ENCODE measurements at regions not wholly inside any gene's neighbourhood (a gene's known extent, or its start where the extent isn't known, plus 50 kb on each side); places are given as distances from the start of the nearest gene placed in this dataset.
A peak's percentile ranks its signal among the peaks of the same experiment; 100 is the strongest.

GRCh38 chr2:18503376-18504228 lies 56.9 kb downstream of the RDH14 start:
- Histone ChIP-seq H3K36me3 (no peaks in the 10 kb centered on the region), H3K9me3 (replicated peaks) (no peaks in the 10 kb centered on the region), H3K4me3 (no peak overlapping the region), H3K27me3 (no peaks in the 10 kb centered on the region), H3K4me1 (peaks cover 23% of the 10 kb centered on the region), H3K27ac (no peak overlapping the region)
- DNase-seq = peak; percentile 55 to 80

DNA sequence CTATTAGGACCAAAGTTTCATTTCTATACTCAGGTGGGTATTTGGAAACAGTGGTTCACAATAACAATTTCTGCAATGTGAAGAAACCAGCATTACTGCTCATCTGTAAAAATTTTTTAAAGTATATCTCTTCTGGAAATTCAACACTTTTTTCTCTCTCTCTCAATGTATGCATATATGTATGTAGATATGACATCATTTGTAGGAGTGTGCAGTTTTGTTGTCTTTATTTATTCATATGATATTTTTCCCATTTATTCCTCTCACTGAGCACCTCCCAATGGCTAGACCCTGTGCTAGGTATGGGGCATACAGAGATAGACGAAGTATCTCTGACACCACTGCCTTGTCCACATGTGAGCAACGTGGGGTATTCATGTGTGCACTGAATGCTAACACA lies 58.3 kb downstream of the RDH14 start:
- DNase-seq = no peak
- Histone ChIP-seq H3K4me3 (no peak overlapping the region), H3K36me3 (no peaks in the 10 kb centered on the region), H3K9me3 (replicated peaks) (no peaks in the 10 kb centered on the region), H3K4me1 (peaks cover 28% of the 10 kb centered on the region), H3K27ac (no peak overlapping the region), H3K27me3 (no peaks in the 10 kb centered on the region)

GRCh38 chr2:18501729-18502128 lies 58.7 kb downstream of the RDH14 start:
- DNase-seq = no peak
- no peaks in the 10 kb centered on the region for H3K36me3 ChIP-seq
- H3K4me1 ChIP-seq = peaks cover 31% of the 10 kb centered on the region
- H3K4me3 ChIP-seq = no peak overlapping the region
- no peaks in the 10 kb centered on the region for H3K9me3 ChIP-seq (replicated peaks)
- peak overlapping the region; percentile 31 for H3K27ac ChIP-seq
- H3K27me3 ChIP-seq = no peaks in the 10 kb centered on the region

- no peaks in the 10 kb centered on the region for H3K27me3 ChIP-seq
- no peak overlapping the region for H3K4me3 ChIP-seq
- H3K9me3 ChIP-seq (replicated peaks) = no peaks in the 10 kb centered on the region
- peak overlapping the region; percentile 31 for H3K27ac ChIP-seq
- H3K36me3 ChIP-seq = no peaks in the 10 kb centered on the region
- H3K4me1 ChIP-seq = peaks cover 37% of the 10 kb centered on the region
- DNase-seq = peak in 1 of 2 experiments; percentile 66
These were observed 59.3 kb downstream of the RDH14 start for GRCh38 chr2:18501156-18501555.

GRCh38 chr2:18500333-18500732 lies 60.1 kb downstream of the RDH14 start:
- H3K9me3 ChIP-seq (replicated peaks) = no peaks in the 10 kb centered on the region

GRCh38 chr2:18498531-18498930 lies 61.9 kb downstream of the RDH14 start:
- Histone ChIP-seq H3K4me3 (no peak overlapping the region), H3K36me3 (no peaks in the 10 kb centered on the region), H3K27me3 (no peaks in the 10 kb centered on the region), H3K9me3 (replicated peaks) (no peaks in the 10 kb centered on the region), H3K4me1 (peaks cover 41% of the 10 kb centered on the region), H3K27ac (no peak overlapping the region)
- peak in 1 of 2 experiments; percentile 32 for DNase-seq

More at GRCh38 chr2:18500333-18500732, 60.1 kb downstream of the RDH14 start:
- Histone ChIP-seq H3K36me3 (no peaks in the 10 kb centered on the region), H3K27me3 (no peaks in the 10 kb centered on the region), H3K27ac (no peak overlapping the region), H3K4me3 (no peak overlapping the region), H3K4me1 (peaks cover 41% of the 10 kb centered on the region)
- peak in 1 of 2 experiments; percentile 62 for DNase-seq

- Histone ChIP-seq H3K4me3 (no peak overlapping the region), H3K36me3 (no peaks in the 10 kb centered on the region), H3K27ac (peak overlapping the region; percentile 16; the same call in 1 of the 2 replicates), H3K9me3 (replicated peaks) (no peaks in the 10 kb centered on the region), H3K27me3 (no peaks in the 10 kb centered on the region), H3K4me1 (peaks cover 36% of the 10 kb centered on the region)
- peak; percentile 53 to 86 for DNase-seq
These were observed 63.9 kb downstream of the RDH14 start for GRCh38 chr2:18496516-18496915.

DNA sequence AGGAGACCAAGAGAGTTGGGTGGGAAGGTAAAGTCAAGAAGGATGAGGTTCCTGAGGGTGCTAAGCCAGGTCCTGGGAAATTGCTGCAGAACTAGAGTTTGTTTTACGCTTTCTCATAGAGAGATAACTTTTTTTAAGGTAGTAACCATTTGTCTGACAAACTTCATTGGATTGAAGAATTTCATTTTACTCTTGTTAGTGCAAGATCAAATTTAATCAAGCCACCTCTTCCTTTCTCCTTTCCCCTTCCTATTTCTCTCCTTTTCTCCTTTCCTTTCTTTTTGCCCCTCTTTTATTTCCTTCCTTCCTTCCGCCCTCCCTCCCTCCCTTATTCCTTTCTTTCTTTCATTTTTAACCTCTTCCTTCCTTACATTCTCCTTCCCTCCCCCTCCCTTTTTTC lies 65.4 kb downstream of the RDH14 start:
- no peak for DNase-seq
- Histone ChIP-seq H3K36me3 (no peaks in the 10 kb centered on the region), H3K9me3 (replicated peaks) (no peaks in the 10 kb centered on the region), H3K27ac (no peak overlapping the region), H3K4me1 (peaks cover 22% of the 10 kb centered on the region), H3K4me3 (no peak overlapping the region), H3K27me3 (no peaks in the 10 kb centered on the region)

- no peak overlapping the region for H3K4me3 ChIP-seq
- no peaks in the 10 kb centered on the region for H3K9me3 ChIP-seq (replicated peaks)
- no peaks in the 10 kb centered on the region for H3K27me3 ChIP-seq
- no peaks in the 10 kb centered on the region for H3K36me3 ChIP-seq
- no peak overlapping the region for H3K27ac ChIP-seq
- peaks cover 13% of the 10 kb centered on the region for H3K4me1 ChIP-seq
- no peak for DNase-seq
These were observed 67.7 kb downstream of the RDH14 start for GRCh38 chr2:18492721-18493120.

GRCh38 chr2:18491577-18491976 lies 68.9 kb downstream of the RDH14 start:
- H3K9me3 ChIP-seq (replicated peaks) = no peaks in the 10 kb centered on the region
- H3K36me3 ChIP-seq = no peaks in the 10 kb centered on the region
- no peak for DNase-seq
- H3K27me3 ChIP-seq = no peaks in the 10 kb centered on the region
- H3K4me3 ChIP-seq = no peak overlapping the region
- no peak overlapping the region for H3K27ac ChIP-seq
- H3K4me1 ChIP-seq = peaks cover 8% of the 10 kb centered on the region

GRCh38 chr2:18490901-18491300 lies 69.6 kb downstream of the RDH14 start:
- peaks cover 1% of the 10 kb centered on the region for H3K4me1 ChIP-seq
- no peak overlapping the region for H3K27ac ChIP-seq
- no peak for DNase-seq
- no peaks in the 10 kb centered on the region for H3K9me3 ChIP-seq (replicated peaks)
- H3K36me3 ChIP-seq = no peaks in the 10 kb centered on the region
- no peak overlapping the region for H3K4me3 ChIP-seq
- H3K27me3 ChIP-seq = no peaks in the 10 kb centered on the region

DNA sequence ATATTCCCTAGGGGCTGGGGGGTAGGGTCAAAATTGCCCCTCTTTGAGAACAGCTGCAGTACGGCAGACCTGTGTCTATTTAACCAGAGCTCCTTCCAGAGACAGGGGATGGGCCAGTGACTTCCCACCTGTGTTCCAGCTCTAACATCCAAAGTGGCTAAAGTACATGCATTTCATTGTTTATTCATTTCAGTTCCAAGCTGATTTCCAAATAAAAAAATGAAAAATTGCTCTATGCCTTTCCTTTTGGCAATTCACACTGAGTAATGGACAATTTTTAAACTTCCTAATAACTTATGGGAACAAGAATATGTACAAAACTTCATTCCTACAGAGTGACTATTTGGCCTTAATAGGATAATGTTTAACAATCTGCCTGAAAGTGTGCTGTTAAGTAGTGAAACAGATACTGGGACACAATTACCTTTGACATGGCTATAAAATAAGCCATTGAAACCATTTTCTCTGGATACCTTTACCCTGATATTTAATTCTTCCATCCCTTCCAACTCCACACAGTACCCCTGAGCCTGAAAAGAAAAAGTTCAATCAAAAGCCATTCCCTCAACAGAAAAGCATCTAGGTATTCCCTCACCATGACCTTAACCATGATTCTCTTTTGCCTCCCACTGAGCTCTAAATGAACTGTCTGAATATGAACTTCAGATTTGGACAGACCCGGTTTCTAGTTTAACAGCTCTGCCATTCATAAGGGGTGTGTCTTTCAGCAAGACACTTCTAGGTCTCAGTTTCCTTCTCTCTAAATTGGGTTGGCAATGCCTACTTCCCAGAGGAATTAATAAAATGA lies 73.1 kb downstream of the RDH14 start:
- no peak for DNase-seq
- H3K4me3 ChIP-seq = no peak overlapping the region
- H3K27ac ChIP-seq = no peak overlapping the region
- H3K36me3 ChIP-seq = no peaks in the 10 kb centered on the region
- H3K9me3 ChIP-seq (replicated peaks) = no peaks in the 10 kb centered on the region
- H3K27me3 ChIP-seq = no peaks in the 10 kb centered on the region
- no peaks in the 10 kb centered on the region for H3K4me1 ChIP-seq

GRCh38 chr2:18484625-18485024 lies 75.8 kb downstream of the RDH14 start:
- H3K36me3 ChIP-seq = no peaks in the 10 kb centered on the region
- DNase-seq = no peak
- H3K4me1 ChIP-seq = no peaks in the 10 kb centered on the region
- H3K9me3 ChIP-seq (replicated peaks) = no peaks in the 10 kb centered on the region
- no peak overlapping the region for H3K4me3 ChIP-seq
- H3K27me3 ChIP-seq = no peaks in the 10 kb centered on the region
- H3K27ac ChIP-seq = no peak overlapping the region

DNA sequence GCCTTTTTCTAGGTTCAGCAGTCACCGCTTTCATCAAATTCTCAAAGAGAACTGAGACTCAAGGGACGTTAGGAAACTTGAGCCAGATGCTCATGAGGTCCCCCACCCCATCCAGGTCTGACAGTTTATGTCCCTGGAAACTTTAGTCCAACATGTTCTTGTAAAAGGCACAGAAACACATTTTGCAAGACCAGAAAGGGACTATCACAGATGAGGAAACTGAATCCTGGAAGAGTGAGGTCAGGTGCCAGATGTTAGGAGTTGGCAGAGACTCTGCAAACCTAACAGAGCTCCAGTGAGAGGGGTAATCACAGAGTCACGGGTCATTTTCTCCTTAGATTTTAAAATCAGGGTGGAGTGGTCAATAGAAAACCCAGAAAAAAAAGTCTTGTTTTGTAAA lies 76.6 kb downstream of the RDH14 start:
- Histone ChIP-seq H3K4me1 (no peaks in the 10 kb centered on the region), H3K27me3 (no peaks in the 10 kb centered on the region), H3K9me3 (replicated peaks) (no peaks in the 10 kb centered on the region), H3K4me3 (no peak overlapping the region), H3K27ac (no peak overlapping the region), H3K36me3 (no peaks in the 10 kb centered on the region)
- DNase-seq = no peak

- no peaks in the 10 kb centered on the region for H3K4me1 ChIP-seq
- no peaks in the 10 kb centered on the region for H3K27me3 ChIP-seq
- H3K27ac ChIP-seq = no peak overlapping the region
- no peaks in the 10 kb centered on the region for H3K9me3 ChIP-seq (replicated peaks)
- no peak overlapping the region for H3K4me3 ChIP-seq
- no peaks in the 10 kb centered on the region for H3K36me3 ChIP-seq
- no peak for DNase-seq
These were observed 77.8 kb downstream of the RDH14 start for GRCh38 chr2:18482666-18483065.
